Hepatocyte (in vitro differentiated cells): ENCODE measurements at regions not wholly inside any gene's neighbourhood (a gene's known extent, or its start where the extent isn't known, plus 50 kb on each side); places are given as distances from the start of the nearest gene placed in this dataset.

Experiments used
- CTCF ChIP-seq: fragments of 200-600 bp; sonication (generic); IDR thresholded peaks from 2 replicates; pipeline ENCODE4 v1.5.1; 2016; ENCODE audit warnings: antibody characterized with exemption, mild to moderate bottlenecking; ENCODE audit not compliant: poor library complexity
- EZH2 ChIP-seq: fragments of 200-600 bp; sonication (generic); IDR thresholded peaks from 2 replicates; pipeline ENCODE4 v1.6.1; 2016; ENCODE audit warnings: antibody characterized with exemption, mild to moderate bottlenecking, borderline replicate concordance

- TF ChIP-seq CTCF = no peak
- no peak for TF ChIP-seq EZH2
Observed at GRCh38 chr3:182388506-182388905, 404.8 kb upstream of the ATP11B start.
